K562 (cell line): ENCODE measurements at regions not wholly inside any gene's neighbourhood (a gene's known extent, or its start where the extent isn't known, plus 50 kb on each side); places are given as distances from the start of the nearest gene placed in this dataset.
A peak's percentile ranks its signal among the peaks of the same experiment; 100 is the strongest.

Source experiments
- ATAC-seq: fragments of 200-7000 bp; cut with Tn5 transposase; 3 replicates; pipeline ENCODE4 v1.9.1; 2020; ENCODE audit warnings: moderate library complexity
- BruUV-seq: library from RNA; stranded (reverse); fragments of 400-500 nt; replicated peaks from 2 replicates; lab custom pipeline; 2021; lab: Mats Ljungman, UMichigan
- CTCF ChIA-PET: fragments of 300-600 bp; formaldehyde crosslinking; extraction: SDS; loops from one replicate; lab custom pipeline; 2021; ENCODE audit warnings: low intra/inter-chr PET ratio; lab: Yijun Ruan, JAX
- POLR2A ChIA-PET: fragments of 300-600, 350-650 bp; sonication (Branson Sonifier 250); formaldehyde crosslinking; extraction: SDS; loops from one replicate; lab custom pipeline; 2021; ENCODE audit warnings: antibody characterized with exemption, inconsistent platforms; lab: Yijun Ruan, JAX
- DNase-seq, 4 experiments: peaks; one replicate each; pipeline versions ENCODE4 v3.0.0 to v3.0.0-alpha.2; 2011 to 2018; ENCODE audit warnings: low spot score in 3 of 4, mixed read lengths in 3 of 4; ENCODE audit errors: extremely low read depth in 1 of 4
- FAIRE-seq: peaks from 2 replicates; lab custom pipeline; 2011; peaks lifted over from hg19 to GRCh38; lab: Jason Lieb, UNC
- H2AFZ ChIP-seq: 2 replicates; pipeline ENCODE4 v1.6.0; 2011; ENCODE audit warnings: low read depth, low read length, control low read depth, inconsistent platforms
- H3K27ac ChIP-seq: fragments of 200-600 bp; 3 replicates; pipeline ENCODE4 v1.8.0; 2011; ENCODE audit warnings: low read depth, mild to moderate bottlenecking, control low read depth, inconsistent platforms, low read length, moderate library complexity, mixed read lengths; ENCODE audit errors: extremely low read depth
- H3K27me3 ChIP-seq, 2 experiments: fragments of 300-600 bp in 1 of 2; 2 replicates in 1 of 2; 3 replicates in 1 of 2; pipeline versions ENCODE4 v1.6.0 to v1.8.0; 2011; ENCODE audit warnings: inconsistent platforms in 2 of 2, low read length in 2 of 2, mild to moderate bottlenecking in 1 of 2, mixed read lengths in 1 of 2, moderate library complexity in 1 of 2; ENCODE audit not compliant: control insufficient read depth in 2 of 2, insufficient read depth in 2 of 2
- H3K36me3 ChIP-seq: fragments of 300-600 bp; 3 replicates; pipeline ENCODE4 v1.8.0; 2011; ENCODE audit warnings: mild to moderate bottlenecking, low read length, inconsistent platforms; ENCODE audit not compliant: control insufficient read depth, insufficient read depth
- H3K4me1 ChIP-seq, 2 experiments: fragments of 200-600 bp in 1 of 2; replicated peaks in 1 of 2; 2 replicates in 1 of 2; 3 replicates in 1 of 2; pipeline versions ENCODE4 v1.5.1 to v1.8.0; 2011; ENCODE audit warnings: inconsistent platforms in 2 of 2, low read length in 2 of 2, mild to moderate bottlenecking in 1 of 2, mixed read lengths in 1 of 2, moderate library complexity in 1 of 2; ENCODE audit not compliant: control insufficient read depth in 2 of 2, insufficient read depth in 2 of 2
- H3K4me2 ChIP-seq: 2 replicates; pipeline ENCODE4 v1.6.1; 2011; ENCODE audit warnings: low read length, control low read depth, inconsistent platforms, mixed read lengths; ENCODE audit not compliant: insufficient read depth
- H3K4me3 ChIP-seq: fragments of 200-600 bp; sonication (generic), shearing (Covaris generic); 2 replicates; pipeline ENCODE4 v1.5.1; 2016; ENCODE audit warnings: control low read depth, inconsistent platforms
- H3K79me2 ChIP-seq: fragments of 200-600 bp; 3 replicates; pipeline ENCODE4 v1.8.0; 2011; ENCODE audit warnings: low read length, inconsistent platforms; ENCODE audit not compliant: control insufficient read depth, insufficient read depth
- H3K9ac ChIP-seq, 2 experiments: 2 replicates each; pipeline versions ENCODE4 v1.6.0 to v1.6.1; 2011; ENCODE audit warnings: low read depth in 2 of 2, low read length in 2 of 2, control low read depth in 1 of 2, inconsistent platforms in 1 of 2, mild to moderate bottlenecking in 1 of 2, mixed read lengths in 1 of 2; ENCODE audit not compliant: insufficient read depth in 1 of 2
- H3K9me1 ChIP-seq: one replicate; pipeline ENCODE4 v1.6.0; 2011; ENCODE audit warnings: inconsistent platforms, mild to moderate bottlenecking, low read length, moderate library complexity; ENCODE audit not compliant: control insufficient read depth, insufficient read depth
- H3K9me3 ChIP-seq: replicated peaks from 2 replicates; pipeline ENCODE4 v1.5.1; 2011; ENCODE audit warnings: low read depth, low read length, inconsistent platforms; ENCODE audit not compliant: control insufficient read depth, insufficient read depth
- H4K20me1 ChIP-seq: replicated peaks from 2 replicates; pipeline ENCODE4 v1.6.1; 2011; ENCODE audit warnings: low read length, inconsistent platforms, mixed read lengths; ENCODE audit not compliant: control insufficient read depth, insufficient read depth
- CBFB ChIP-seq: sonication (generic); formaldehyde crosslinking; IDR thresholded peaks from 2 replicates; pipeline ENCODE4 v1.4.0; 2020; ENCODE audit warnings: mild to moderate bottlenecking, missing genetic modification reagents
- E2F6 ChIP-seq, 2 experiments: IDR thresholded peaks; 2 replicates each; pipeline ENCODE4 v1.6.1; 2011; ENCODE audit warnings: borderline replicate concordance in 1 of 2, control low read depth in 1 of 2, low read depth in 1 of 2, low read length in 1 of 2, mild to moderate bottlenecking in 1 of 2, mixed read lengths in 1 of 2, moderate library complexity in 1 of 2; ENCODE audit not compliant: insufficient read depth in 1 of 2, insufficient read length in 1 of 2, poor library complexity in 1 of 2, severe bottlenecking in 1 of 2; ENCODE audit errors: extremely low read depth in 1 of 2
- FOXA3 ChIP-seq, 2 experiments: fragments of 450-650 bp in 1 of 2; sonication (generic) in 1 of 2; formaldehyde crosslinking; IDR thresholded peaks in 1 of 2; conservative IDR thresholded peaks in 1 of 2; 2 replicates each; pipeline versions ENCODE4 v1.4.0 to v1.8.0; 2020 to 2022; ENCODE audit warnings: mild to moderate bottlenecking in 2 of 2, missing genetic modification reagents in 1 of 2
- HIVEP1 ChIP-seq: fragments of 250-450 bp; sonication (Bioruptor Pico); IDR thresholded peaks from 2 replicates; pipeline ENCODE4 v1.4.0; 2020; ENCODE audit warnings: mild to moderate bottlenecking
- OTX1 ChIP-seq: fragments of 450-650 bp; formaldehyde crosslinking; IDR thresholded peaks from 2 replicates; pipeline ENCODE4 v1.4.0; 2022; ENCODE audit warnings: mild to moderate bottlenecking
- SAP30 ChIP-seq: fragments of 200-600 bp; sonication (generic); IDR thresholded peaks from 2 replicates; pipeline ENCODE4 v1.6.1; 2012; ENCODE audit warnings: borderline replicate concordance, low read depth, mild to moderate bottlenecking, moderate library complexity, low read length, control low read depth, inconsistent platforms; ENCODE audit not compliant: insufficient read depth, poor library complexity, severe bottlenecking
- SIN3A ChIP-seq, 2 experiments: fragments of 150-350 bp in 1 of 2; IDR thresholded peaks; 2 replicates each; pipeline ENCODE4 v1.6.1; 2011 to 2016; ENCODE audit warnings: borderline replicate concordance in 2 of 2, low read depth in 2 of 2, low read length in 2 of 2, mild to moderate bottlenecking in 2 of 2, moderate library complexity in 2 of 2; ENCODE audit not compliant: control insufficient read depth in 1 of 2
- SMARCA4 ChIP-seq: fragments of 450-650 bp; IDR thresholded peaks from 2 replicates; pipeline ENCODE4 v1.6.1; 2016
- SRSF7 ChIP-seq: fragments of 200-400 bp; formaldehyde crosslinking; optimal IDR thresholded peaks from 2 replicates; pipeline ENCODE3; 2017; ENCODE audit warnings: mild to moderate bottlenecking, low read depth, low read length
- TAL1 ChIP-seq: fragments of 450-650 bp; IDR thresholded peaks from 2 replicates; pipeline ENCODE4 v1.6.1; 2016; ENCODE audit warnings: mild to moderate bottlenecking
- ZNF445 ChIP-seq: fragments of 250-450 bp; sonication (Bioruptor Pico); IDR thresholded peaks from 2 replicates; pipeline ENCODE4 v1.4.0; 2020; ENCODE audit warnings: low read depth, mild to moderate bottlenecking, moderate library complexity
- ZNF507 ChIP-seq: conservative IDR thresholded peaks from 2 replicates; pipeline ENCODE4 v1.6.1; 2017; ENCODE audit warnings: missing genetic modification characterization, missing compliant biosample characterization
- ZNF584 ChIP-seq: fragments of 200-800 bp; sonication (Bioruptor generic); IDR thresholded peaks from 2 replicates; pipeline ENCODE4 v1.6.1; 2016; ENCODE audit warnings: low read depth, mild to moderate bottlenecking, missing genetic modification characterization, missing compliant biosample characterization
- WGBS: fragments of 100-300 bp; shearing (Covaris generic); methylation state at CpG from one replicate; pipeline ENCODE4 v1.1.6; 2016; ENCODE audit warnings: low coverage, mixed read lengths; ENCODE audit not compliant: insufficient coverage; ENCODE audit errors: missing lambda C conversion rate; 5-methylcytosine and 5-hydroxymethylcytosine counted together
- in situ Hi-C: fragments of 300-500 bp; cut with MboI; formaldehyde crosslinking; loops from 4 replicates; pipeline ENCODE4 v1.15.0; 2018; ENCODE audit warnings: inconsistent platforms, mixed read lengths
- intact Hi-C: fragments of 100-400 bp; cut with micrococcal nuclease; formaldehyde crosslinking; loops from 2 replicates; pipeline ENCODE4 v1.14.2; 2022
- TF ChIP-seq, protein P1 (sequence below): fragments of 250-450 bp; sonication (Bioruptor Pico); IDR thresholded peaks from 2 replicates; pipeline ENCODE4 v1.4.0; 2020; ENCODE audit warnings: mild to moderate bottlenecking, moderate library complexity, borderline replicate concordance
- TF ChIP-seq, protein P2 (sequence below): fragments of 250-450 bp; sonication (Bioruptor Pico); IDR thresholded peaks from 2 replicates; pipeline ENCODE4 v1.5.0; 2021; ENCODE audit warnings: mild to moderate bottlenecking, borderline replicate concordance

DNA sequence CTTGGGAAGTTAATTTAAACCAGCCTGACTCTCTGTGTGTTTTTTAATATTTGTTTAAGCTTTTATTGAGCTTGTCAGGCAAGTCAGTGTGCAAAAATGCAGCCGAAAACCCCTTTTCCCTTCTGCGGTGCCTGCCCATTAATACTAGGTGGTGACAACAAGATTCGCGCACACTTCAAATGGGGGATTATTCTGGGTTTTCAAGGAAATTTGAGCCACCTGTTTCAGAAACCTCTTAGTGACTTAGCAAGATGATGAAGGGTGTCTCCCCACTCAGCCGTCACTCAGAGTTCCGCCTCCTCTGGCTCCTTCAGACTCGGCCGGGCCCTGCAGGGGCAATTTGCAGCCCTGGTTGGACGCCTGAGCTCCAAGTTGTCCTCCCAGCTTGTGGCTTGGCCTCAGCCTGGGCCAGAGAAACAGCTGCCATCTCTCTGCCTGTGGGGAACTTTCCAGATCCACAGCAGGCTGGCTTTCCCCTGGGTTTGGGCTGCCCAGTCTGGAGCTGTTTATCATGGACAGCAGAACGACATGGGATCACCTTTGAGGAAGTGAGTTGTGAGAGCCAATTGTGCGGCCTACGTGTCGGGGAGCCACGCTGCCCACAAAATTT lies 75.9 kb downstream of the SPRY4 start:
- Histone ChIP-seq H3K36me3 (no peaks in the 10 kb centered on the region), H3K9me3 (no peaks in the 10 kb centered on the region), H3K79me2 (no peaks in the 10 kb centered on the region), H2AFZ (peak overlapping the region; percentile 95), H3K27me3 (no peaks in the 10 kb centered on the region), H3K9ac (peak overlapping the region; percentile 37 to 87; a peak in 3 of 4 replicates), H3K9me1 (no peaks in the 10 kb centered on the region), H3K27ac (peak overlapping the region; percentile 35; the same call in 1 of the 3 replicates), H4K20me1 (no peaks in the 10 kb centered on the region), H3K4me2 (peak overlapping the region; percentile 45), H3K4me3 (no peak overlapping the region), H3K4me1 (peaks cover 0 to 4% of the 10 kb centered on the region in 2 experiments; a peak in 4 of 5 replicates)
- ATAC-seq (peak; percentile 89), FAIRE-seq (peak; percentile 42), DNase-seq (peak in 2 of 4 experiments; percentile 28 to 48)
- in situ Hi-C loops (no loop called here), intact Hi-C loops (no loop called here)
- CTCF ChIA-PET = no interaction called here
- POLR2A ChIA-PET = interaction anchor here (0.9 to 1.4 kb wide), 2 partner anchors 11 to 13 kb away, joined by 4 to 5 read pairs; no protein-coding TSS in a partner anchor
- BruUV-seq = no TSS peak
- WGBS = 26% methylated on average over 13 of the region's 14 CpGs
- TF ChIP-seq, protein P1, sequence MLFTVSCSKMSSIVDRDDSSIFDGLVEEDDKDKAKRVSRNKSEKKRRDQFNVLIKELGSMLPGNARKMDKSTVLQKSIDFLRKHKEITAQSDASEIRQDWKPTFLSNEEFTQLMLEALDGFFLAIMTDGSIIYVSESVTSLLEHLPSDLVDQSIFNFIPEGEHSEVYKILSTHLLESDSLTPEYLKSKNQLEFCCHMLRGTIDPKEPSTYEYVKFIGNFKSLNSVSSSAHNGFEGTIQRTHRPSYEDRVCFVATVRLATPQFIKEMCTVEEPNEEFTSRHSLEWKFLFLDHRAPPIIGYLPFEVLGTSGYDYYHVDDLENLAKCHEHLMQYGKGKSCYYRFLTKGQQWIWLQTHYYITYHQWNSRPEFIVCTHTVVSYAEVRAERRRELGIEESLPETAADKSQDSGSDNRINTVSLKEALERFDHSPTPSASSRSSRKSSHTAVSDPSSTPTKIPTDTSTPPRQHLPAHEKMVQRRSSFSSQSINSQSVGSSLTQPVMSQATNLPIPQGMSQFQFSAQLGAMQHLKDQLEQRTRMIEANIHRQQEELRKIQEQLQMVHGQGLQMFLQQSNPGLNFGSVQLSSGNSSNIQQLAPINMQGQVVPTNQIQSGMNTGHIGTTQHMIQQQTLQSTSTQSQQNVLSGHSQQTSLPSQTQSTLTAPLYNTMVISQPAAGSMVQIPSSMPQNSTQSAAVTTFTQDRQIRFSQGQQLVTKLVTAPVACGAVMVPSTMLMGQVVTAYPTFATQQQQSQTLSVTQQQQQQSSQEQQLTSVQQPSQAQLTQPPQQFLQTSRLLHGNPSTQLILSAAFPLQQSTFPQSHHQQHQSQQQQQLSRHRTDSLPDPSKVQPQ = no peak
- TF ChIP-seq ZNF584 (no peak), SMARCA4 (no peak), ZNF507 (no peak), CBFB (CRISPR knock-in tag) (no peak), ZNF445 (CRISPR knock-in tag) (no peak), SRSF7 (no peak), HIVEP1 (no peak), FOXA3 (CRISPR knock-in tag; conservative IDR thresholded peaks at IDR 0.05 in 1 of 2, IDR thresholded peaks at IDR 0.05 in 1 of 2) (no peak), E2F6 (IDR thresholded peaks at IDR 0.05; ENCODE audit: borderline replicate concordance in 1 of 2, extremely low read depth in 1 of 2, insufficient read depth in 1 of 2, insufficient read length in 1 of 2, low read depth in 1 of 2, low read length in 1 of 2, poor library complexity in 1 of 2, severe bottlenecking in 1 of 2) (peak in 1 of 2 experiments; percentile 42), SIN3A (IDR thresholded peaks at IDR 0.05; ENCODE audit: borderline replicate concordance in 2 of 2, control insufficient read depth in 1 of 2, low read depth in 2 of 2, low read length in 2 of 2) (no peak), OTX1 (no peak), SAP30 (no peak), TAL1 (no peak)
- TF ChIP-seq, protein P2, sequence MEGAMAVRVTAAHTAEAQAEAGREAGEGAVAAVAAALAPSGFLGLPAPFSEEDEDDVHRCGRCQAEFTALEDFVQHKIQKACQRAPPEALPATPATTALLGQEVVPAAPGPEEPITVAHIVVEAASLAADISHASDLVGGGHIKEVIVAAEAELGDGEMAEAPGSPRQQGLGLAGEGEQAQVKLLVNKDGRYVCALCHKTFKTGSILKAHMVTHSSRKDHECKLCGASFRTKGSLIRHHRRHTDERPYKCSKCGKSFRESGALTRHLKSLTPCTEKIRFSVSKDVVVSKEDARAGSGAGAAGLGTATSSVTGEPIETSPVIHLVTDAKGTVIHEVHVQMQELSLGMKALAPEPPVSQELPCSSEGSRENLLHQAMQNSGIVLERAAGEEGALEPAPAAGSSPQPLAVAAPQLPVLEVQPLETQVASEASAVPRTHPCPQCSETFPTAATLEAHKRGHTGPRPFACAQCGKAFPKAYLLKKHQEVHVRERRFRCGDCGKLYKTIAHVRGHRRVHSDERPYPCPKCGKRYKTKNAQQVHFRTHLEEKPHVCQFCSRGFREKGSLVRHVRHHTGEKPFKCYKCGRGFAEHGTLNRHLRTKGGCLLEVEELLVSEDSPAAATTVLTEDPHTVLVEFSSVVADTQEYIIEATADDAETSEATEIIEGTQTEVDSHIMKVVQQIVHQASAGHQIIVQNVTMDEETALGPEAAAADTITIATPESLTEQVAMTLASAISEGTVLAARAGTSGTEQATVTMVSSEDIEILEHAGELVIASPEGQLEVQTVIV (CRISPR knock-in tag) = no peak
